GM19043 (cell line): ENCODE measurements at regions not wholly inside any gene's neighbourhood (a gene's known extent, or its start where the extent isn't known, plus 50 kb on each side); places are given as distances from the start of the nearest gene placed in this dataset.

Experiments
- ATAC-seq: cut with Tn5 transposase; IDR thresholded peaks from one replicate; pipeline ENCODE4 v1.9.1; 2021; ENCODE audit warnings: low read depth; ENCODE audit not compliant: unreplicated experiment

GRCh38 chr13:31955101-31955500 is 76.5 kb upstream of the FRY start:
- no peak for ATAC-seq

- ATAC-seq, result no peak
Measured at GRCh38 chr13:31955741-31956140, 75.8 kb upstream of the FRY start.

- ATAC-seq, result no peak
Measured at GRCh38 chr13:31956980-31957644, 74.5 kb upstream of the FRY start.

- no peak for ATAC-seq
Measured at GRCh38 chr13:31957772-31958171, 73.8 kb upstream of the FRY start.

- ATAC-seq, result no peak
Measured at GRCh38 chr13:31962731-31963370, 68.7 kb upstream of the FRY start.

GRCh38 chr13:31963631-31964030 is 67.9 kb upstream of the FRY start:
- no peak for ATAC-seq

- ATAC-seq, result no peak
Measured at GRCh38 chr13:31964168-31964567, 67.4 kb upstream of the FRY start.

GRCh38 chr13:31965361-31966066 is 66.1 kb upstream of the FRY start:
- ATAC-seq, result peak; percentile 92

GRCh38 chr13:31967155-31967554 is 64.4 kb upstream of the FRY start:
- no peak for ATAC-seq

GRCh38 chr13:31968473-31968872 is 63.1 kb upstream of the FRY start:
- ATAC-seq, result no peak

GRCh38 chr13:31970231-31970930 is 61.2 kb upstream of the FRY start:
- ATAC-seq, result no peak

- no peak for ATAC-seq
Measured at GRCh38 chr13:31972453-31972852, 59.1 kb upstream of the FRY start.

- no peak for ATAC-seq
Measured at GRCh38 chr13:31978021-31978420, 53.6 kb upstream of the FRY start.

GRCh38 chr13:31980830-31981229 is 50.7 kb upstream of the FRY start:
- ATAC-seq, result no peak
